Psoas muscle (tissue), 7 donors: ENCODE measurements at regions not wholly inside any gene's neighbourhood (a gene's known extent, or its start where the extent isn't known, plus 50 kb on each side); places are given as distances from the start of the nearest gene placed in this dataset.

ENCODE experiments used
- ATAC-seq, 4 donors: fragments of 200-7000 bp; cut with Tn5 transposase; one replicate each; pipeline ENCODE4 v1.9.1; 2020; ENCODE audit warnings: moderate library complexity in 3 of 4, mild to moderate bottlenecking in 2 of 4
- DNase-seq, 2 donors: peaks; one replicate each; pipeline ENCODE4 v3.0.0-alpha.2; 2020
- H3K27ac ChIP-seq: fragments of 200-600 bp; one replicate; pipeline ENCODE4 v1.8.0; 2022
- H3K27me3 ChIP-seq, 3 donors: fragments of 200-600 bp in 1 of 3; one replicate each; pipeline versions ENCODE4 v1.6.1 to v1.8.0; 2013 to 2022; ENCODE audit warnings: low read length in 2 of 3, mild to moderate bottlenecking in 2 of 3, moderate library complexity in 1 of 3; ENCODE audit not compliant: insufficient read depth in 3 of 3
- H3K36me3 ChIP-seq, 2 donors: fragments of 200-600 bp in 1 of 2; one replicate each; pipeline versions ENCODE4 v1.6.1 to v1.8.0; 2013 to 2022; ENCODE audit warnings: low read depth in 1 of 2, mild to moderate bottlenecking in 1 of 2, moderate library complexity in 1 of 2; ENCODE audit not compliant: insufficient read depth in 1 of 2
- H3K4me1 ChIP-seq: fragments of 200-600 bp; one replicate; pipeline ENCODE4 v1.8.0; 2022
- H3K4me3 ChIP-seq: fragments of 200-600 bp; one replicate; pipeline ENCODE4 v1.8.0; 2022; ENCODE audit warnings: mild to moderate bottlenecking
- H3K9me3 ChIP-seq: fragments of 200-600 bp; one replicate; pipeline ENCODE4 v1.8.0; 2022
- CTCF ChIP-seq: fragments of 200-600 bp; IDR thresholded peaks from one replicate; pipeline ENCODE4 v1.8.0; 2022; ENCODE audit warnings: antibody characterized with exemption
- WGBS, 3 donors: extraction: QIAGEN DNeasy Blood & Tissue Kit; methylation state at CpG; one replicate each; pipeline versions ENCODE4 v1.1.6 to v1.1.7; 2013; 5-methylcytosine and 5-hydroxymethylcytosine counted together
- intact Hi-C, 2 donors: fragments of 100-400 bp; cut with DNase I; formaldehyde crosslinking; loops; one replicate each; pipeline versions ENCODE4 v1.11.0 to v1.14.2; 2022
- donor health status: healthy with polysubstance abuse.
- donor health status: DM: no; HTN: no; CAD: no; lungs with moderate emphysema.
- donor health status: Bipolar disorder and iron deficiency.
- donor health status: healthy.
- donor health status: DM: yes; HTN: yes; CAD: no.
- donor health status: DM: no; HTN: no; CAD: no.
- donor health status: DM: yes; HTN: yes; CAD: no.

- no peak for ATAC-seq
- intact Hi-C loops = no loop called here
- no peak for TF ChIP-seq CTCF
- Histone ChIP-seq H3K4me1 (peaks cover 13% of the 10 kb centered on the region), H3K27ac (no peak overlapping the region), H3K9me3 (no peaks in the 10 kb centered on the region), H3K4me3 (no peak overlapping the region), H3K36me3 (no peaks in the 10 kb centered on the region), H3K27me3 (no peaks in the 10 kb centered on the region)
- no peak for DNase-seq
- 95 to 96% (median 95%) methylated on average over 13 of the region's 13 CpGs for WGBS, 3 donors
Measured at GRCh38 chr6:163806755-163807499, 392.4 kb downstream of the QKI start.

- ATAC-seq = no peak
- intact Hi-C loops = no loop called here
- no peak for DNase-seq
- Histone ChIP-seq H3K9me3 (no peaks in the 10 kb centered on the region), H3K27ac (no peak overlapping the region), H3K36me3 (no peaks in the 10 kb centered on the region), H3K27me3 (no peaks in the 10 kb centered on the region), H3K4me1 (peaks cover 4% of the 10 kb centered on the region), H3K4me3 (no peak overlapping the region)
- 82 to 87% (median 85%) methylated on average over 8 of the region's 8 CpGs for WGBS, 3 donors
- no peak for TF ChIP-seq CTCF
Measured at GRCh38 chr6:163804991-163805390, 390.5 kb downstream of the QKI start.

- intact Hi-C loops = no loop called here
- no peak for TF ChIP-seq CTCF
Measured at GRCh38 chr6:163802267-163802666, 387.7 kb downstream of the QKI start.

GRCh38 chr6:163797296-163797845, 382.9 kb downstream of the QKI start:
- no peak for TF ChIP-seq CTCF
- Histone ChIP-seq H3K9me3 (no peaks in the 10 kb centered on the region), H3K27me3 (no peaks in the 10 kb centered on the region), H3K4me3 (no peak overlapping the region), H3K27ac (no peak overlapping the region), H3K36me3 (no peaks in the 10 kb centered on the region), H3K4me1 (no peaks in the 10 kb centered on the region)
- WGBS, 3 donors = 75 to 82% (median 81%) methylated on average over 3 of the region's 3 CpGs
- intact Hi-C loops = no loop called here
- ATAC-seq = no peak
- DNase-seq = no peak

More at GRCh38 chr6:163802267-163802666, 387.7 kb downstream of the QKI start:
- H3K4me1 ChIP-seq = no peaks in the 10 kb centered on the region
- WGBS, 3 donors = 82 to 100% (median 91%) methylated on average over 2 of the region's 2 CpGs
- H3K9me3 ChIP-seq = no peaks in the 10 kb centered on the region
- no peak overlapping the region for H3K4me3 ChIP-seq
- no peaks in the 10 kb centered on the region for H3K36me3 ChIP-seq
- H3K27me3 ChIP-seq = no peaks in the 10 kb centered on the region
- ATAC-seq = no peak
- DNase-seq = no peak
- no peak overlapping the region for H3K27ac ChIP-seq
